ENCODE measurements at regions not wholly inside any gene's neighbourhood (a gene's known extent, or its start where the extent isn't known, plus 50 kb on each side); places are given as distances from the start of the nearest gene placed in this dataset.

DNA sequence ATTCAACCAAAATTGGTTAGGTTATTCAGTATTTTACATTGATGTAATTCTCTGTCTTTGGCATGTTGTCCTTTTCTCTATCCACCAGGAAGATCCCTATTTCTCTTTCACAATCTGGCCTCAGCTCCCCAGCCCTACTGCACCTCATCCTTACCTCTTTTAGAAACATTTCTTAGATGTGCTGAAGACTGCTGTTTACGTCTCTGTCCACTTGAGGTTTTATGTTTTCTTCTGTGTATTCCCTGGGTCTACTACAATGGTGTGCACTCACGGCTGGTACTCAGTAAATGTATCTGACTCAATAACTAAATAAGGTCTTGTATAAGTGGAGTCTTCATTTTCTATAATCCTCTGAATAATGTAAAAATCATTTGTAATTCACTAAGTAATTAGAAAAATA is 822.7 kb downstream of the DTWD2 start:
- no peak overlapping the region for H2BK5ac ChIP-seq (ENCODE audit: insufficient read length, low read length)
- no peaks in the 10 kb centered on the region for H3K79me1 ChIP-seq (ENCODE audit: insufficient read depth, low read depth, low read length, poor library complexity, severe bottlenecking)
- no peaks in the 10 kb centered on the region for H3K9me3 ChIP-seq (ENCODE audit: control insufficient read depth, low read depth, low read length)
- H3K23ac ChIP-seq (ENCODE audit: insufficient read length, low read depth, low read length): no peak overlapping the region
- no peak overlapping the region for H3T11ph ChIP-seq (ENCODE audit: low read length)
- no peak overlapping the region for H2BK120ac ChIP-seq (ENCODE audit: low read depth, low read length, poor library complexity, severe bottlenecking)
- H4K20me1 ChIP-seq (ENCODE audit: control insufficient read depth, insufficient read depth, insufficient read length): no peaks in the 10 kb centered on the region
- no peak for TF ChIP-seq CTCF (conservative IDR thresholded peaks at IDR 0.05)
- H3K23me2 ChIP-seq (ENCODE audit: insufficient read length, low read depth, low read length, poor library complexity, severe bottlenecking): no peaks in the 10 kb centered on the region
- no peak overlapping the region for H3K56ac ChIP-seq (ENCODE audit: insufficient read length, low read depth, low read length)
- H2AFZ ChIP-seq (ENCODE audit: low read length): no peak overlapping the region
- H4K5ac ChIP-seq (ENCODE audit: insufficient read length, low read depth, low read length): no peak overlapping the region
- no peaks in the 10 kb centered on the region for H3K79me2 ChIP-seq (ENCODE audit: insufficient read depth, low read length)
- H3K9me3 Mint-ChIP-seq: no peaks in the 10 kb centered on the region
- H3K4me1 ChIP-seq (ENCODE audit: insufficient read depth, low read length): no peaks in the 10 kb centered on the region
- H3K4me2 ChIP-seq (ENCODE audit: insufficient read depth, insufficient read length, low read length): no peak overlapping the region
- DNase-seq: no peak
- H3K14ac ChIP-seq (ENCODE audit: insufficient read depth, low read length): no peak overlapping the region
- H3K4ac ChIP-seq (ENCODE audit: low read depth, low read length): no peak overlapping the region
- H3K18ac ChIP-seq (ENCODE audit: insufficient read length, low read depth, low read length): no peak overlapping the region
- H2BK12ac ChIP-seq (ENCODE audit: insufficient read length, low read depth, low read length): no peak overlapping the region
- H3K27ac Mint-ChIP-seq: no peak overlapping the region
- H2AK5ac ChIP-seq (ENCODE audit: insufficient read length, low read length): no peak overlapping the region
- H3K4me1 Mint-ChIP-seq: no peaks in the 10 kb centered on the region
- H2BK20ac ChIP-seq (ENCODE audit: low read depth, low read length, poor library complexity, severe bottlenecking): no peak overlapping the region
- H3K27me3 ChIP-seq (ENCODE audit: insufficient read depth, low read length): no peaks in the 10 kb centered on the region
- no peak overlapping the region for H3K9ac ChIP-seq (ENCODE audit: extremely low read depth, insufficient read length, low read length)
- H3K36me3 Mint-ChIP-seq (ENCODE audit: insufficient read depth in 1 of 3, low read depth in 3 of 3): no peaks in the 10 kb centered on the region
- no peak overlapping the region for H3K27ac ChIP-seq (ENCODE audit: insufficient read length, low read depth, low read length)
- no peak overlapping the region for H4K8ac ChIP-seq (replicated peaks; ENCODE audit: insufficient read length, low read depth, low read length)
- H3K4me3 Mint-ChIP-seq: no peak overlapping the region
- H2BK15ac ChIP-seq (ENCODE audit: low read depth, low read length): no peak overlapping the region
- no CpG with 5 or more reads among the region's 2 CpGs for WGBS (ENCODE audit: extremely low coverage, insufficient read length, low lambda C conversion rate)
- H4K91ac ChIP-seq (ENCODE audit: insufficient read length, low read depth, low read length): no peak overlapping the region
- H3K27me3 Mint-ChIP-seq (ENCODE audit: low read depth): no peaks in the 10 kb centered on the region
